T-helper 17 cell (primary cell): ENCODE measurements at regions not wholly inside any gene's neighbourhood (a gene's known extent, or its start where the extent isn't known, plus 50 kb on each side); places are given as distances from the start of the nearest gene placed in this dataset.

Experiments used
- ATAC-seq: fragments of 150-1000 bp; cut with Tn5 transposase; 2 replicates; pipeline ENCODE4 v1.10.0; 2021; ENCODE audit warnings: mild to moderate bottlenecking, moderate library complexity
- DNase-seq, 3 donors: peaks; one replicate each; pipeline versions ENCODE4 v3.0.0 to v3.0.0-alpha.2; 2020 to 2021
- H3K9me3 ChIP-seq: one replicate; pipeline ENCODE4 v1.7.0; 2013; ENCODE audit warnings: low read length, mild to moderate bottlenecking; ENCODE audit not compliant: control insufficient read depth, poor library complexity, severe bottlenecking
- H3K27ac Mint-ChIP-seq: one replicate; pipeline ENCODE4 v1.8.0; 2022; ENCODE audit warnings: mild to moderate bottlenecking, moderate library complexity, mixed read lengths
- H3K27me3 Mint-ChIP-seq: one replicate; pipeline ENCODE4 v1.8.0; 2022; ENCODE audit warnings: mixed read lengths
- H3K36me3 Mint-ChIP-seq: one replicate; pipeline ENCODE4 v1.8.0; 2022; ENCODE audit warnings: low read depth, mixed read lengths
- H3K4me1 Mint-ChIP-seq: one replicate; pipeline ENCODE4 v1.8.0; 2022; ENCODE audit warnings: mild to moderate bottlenecking, mixed read lengths
- H3K4me3 Mint-ChIP-seq: one replicate; pipeline ENCODE4 v1.8.0; 2022; ENCODE audit warnings: mild to moderate bottlenecking, moderate library complexity, mixed read lengths

DNA sequence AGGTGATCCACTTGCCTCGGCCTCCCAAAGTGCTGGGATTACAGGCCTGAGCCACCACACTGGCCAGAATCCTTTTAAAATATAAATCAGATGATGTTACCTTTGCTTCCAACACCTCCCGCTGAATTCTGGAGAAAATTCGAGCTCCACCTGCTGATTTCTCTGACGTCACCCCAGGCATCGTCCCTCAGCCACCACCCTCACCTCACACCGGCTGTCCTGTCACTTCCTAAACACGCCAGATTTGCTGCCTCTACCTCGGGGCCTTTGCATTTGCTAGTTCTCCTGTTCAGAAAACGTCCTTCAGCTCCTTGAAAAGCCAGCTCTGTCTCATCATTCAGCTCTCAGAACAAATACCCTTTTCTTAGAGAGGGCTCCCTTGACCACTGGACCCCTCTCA lies 57.9 kb downstream of the FBXO2 start:
- Mint-ChIP-seq H3K4me3 (no peak overlapping the region), H3K27ac (no peak overlapping the region), H3K27me3 (peaks cover 58% of the 10 kb centered on the region), H3K36me3 (peaks cover 5% of the 10 kb centered on the region), H3K4me1 (peaks cover 6% of the 10 kb centered on the region)
- no peaks in the 10 kb centered on the region for H3K9me3 ChIP-seq
- DNase-seq, result no peak
- no peak for ATAC-seq

DNA sequence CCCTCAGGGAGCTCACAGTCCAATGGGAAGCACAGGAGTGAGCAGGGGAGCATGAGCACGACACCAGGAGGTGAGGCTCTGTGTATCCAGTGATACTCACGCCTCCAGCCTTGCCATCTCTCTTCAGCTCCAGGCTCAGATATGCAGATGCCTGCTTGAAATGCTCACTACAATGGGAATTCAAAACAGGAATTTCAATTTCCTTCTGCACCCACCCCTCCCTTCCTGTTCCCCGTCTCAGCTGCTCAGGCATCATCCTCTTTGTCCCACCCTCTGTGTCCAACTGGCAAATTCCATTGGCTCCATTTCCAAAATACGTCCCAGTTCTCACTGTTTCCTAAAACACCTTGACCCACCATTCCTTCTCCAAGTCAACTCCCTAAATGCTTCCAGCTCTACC lies 58.9 kb downstream of the FBXO2 start:
- Mint-ChIP-seq H3K4me3 (no peak overlapping the region), H3K27ac (no peak overlapping the region), H3K36me3 (peaks cover 4% of the 10 kb centered on the region), H3K27me3 (peaks cover 57% of the 10 kb centered on the region), H3K4me1 (peaks cover 6% of the 10 kb centered on the region)
- H3K9me3 ChIP-seq, result no peaks in the 10 kb centered on the region
- DNase-seq (no peak), ATAC-seq (no peak)

DNA sequence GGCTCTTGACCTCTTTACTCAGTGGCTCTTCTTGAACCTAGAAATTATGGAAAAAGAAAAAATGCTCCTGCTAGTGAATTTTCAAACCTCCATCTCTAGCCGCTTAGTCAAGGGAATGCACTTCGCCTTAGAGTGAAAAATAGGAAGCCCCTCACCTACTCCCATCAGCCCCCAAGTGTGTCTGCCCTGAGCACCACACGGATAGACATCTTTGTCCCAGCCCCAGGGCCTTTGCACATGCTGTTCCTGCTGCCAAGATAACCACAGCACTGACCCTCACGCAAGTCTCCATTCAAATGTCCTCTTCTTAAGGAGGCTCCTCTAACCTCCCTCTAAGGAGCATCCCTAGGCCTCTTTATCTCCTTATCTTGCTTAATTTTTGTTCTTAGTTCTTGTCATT lies 59.6 kb downstream of the FBXO2 start:
- Mint-ChIP-seq H3K4me3 (no peak overlapping the region), H3K27ac (no peak overlapping the region)
- H3K9me3 ChIP-seq, result no peaks in the 10 kb centered on the region

DNA sequence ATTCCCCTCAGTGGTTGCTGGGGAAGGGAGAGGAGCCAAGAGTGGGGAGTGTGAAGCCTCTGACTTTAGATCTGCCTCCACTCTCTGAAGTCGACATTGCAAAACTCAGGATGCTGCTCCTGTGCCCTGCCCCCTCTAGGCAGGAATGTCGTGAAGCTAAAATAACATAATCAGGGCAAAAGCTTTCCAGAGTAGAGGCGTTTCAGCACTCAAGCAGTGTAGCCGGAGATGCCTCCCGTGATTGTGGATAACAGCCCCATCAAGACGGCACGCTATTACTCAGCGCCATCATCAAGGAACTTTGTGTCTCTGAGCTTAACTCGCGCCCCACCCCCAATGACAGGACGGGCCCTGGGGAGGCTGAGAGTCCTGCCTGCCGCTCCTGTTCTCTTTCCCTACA lies 60.0 kb downstream of the FBXO2 start:
- peaks cover 6% of the 10 kb centered on the region for H3K4me1 Mint-ChIP-seq
- H3K27ac Mint-ChIP-seq, result no peak overlapping the region
- no peaks in the 10 kb centered on the region for H3K9me3 ChIP-seq
- H3K36me3 Mint-ChIP-seq, result peaks cover 4% of the 10 kb centered on the region
- no peak overlapping the region for H3K4me3 Mint-ChIP-seq
- ATAC-seq (no peak), DNase-seq (no peak)
- peaks cover 56% of the 10 kb centered on the region for H3K27me3 Mint-ChIP-seq

More for the DNA sequence above, 59.6 kb downstream of the FBXO2 start:
- Mint-ChIP-seq H3K27me3 (peaks cover 57% of the 10 kb centered on the region), H3K36me3 (peaks cover 4% of the 10 kb centered on the region), H3K4me1 (peaks cover 6% of the 10 kb centered on the region)
- no peak for ATAC-seq
- DNase-seq, result no peak

GRCh38 chr1:11592752-11593151 lies 61.5 kb downstream of the FBXO2 start:
- ATAC-seq, result no peak
- H3K4me3 Mint-ChIP-seq, result no peak overlapping the region
- H3K36me3 Mint-ChIP-seq, result peaks cover 4% of the 10 kb centered on the region
- peaks cover 6% of the 10 kb centered on the region for H3K4me1 Mint-ChIP-seq
- H3K9me3 ChIP-seq, result no peaks in the 10 kb centered on the region
- H3K27me3 Mint-ChIP-seq, result peaks cover 51% of the 10 kb centered on the region
- DNase-seq, result no peak
- no peak overlapping the region for H3K27ac Mint-ChIP-seq

DNA sequence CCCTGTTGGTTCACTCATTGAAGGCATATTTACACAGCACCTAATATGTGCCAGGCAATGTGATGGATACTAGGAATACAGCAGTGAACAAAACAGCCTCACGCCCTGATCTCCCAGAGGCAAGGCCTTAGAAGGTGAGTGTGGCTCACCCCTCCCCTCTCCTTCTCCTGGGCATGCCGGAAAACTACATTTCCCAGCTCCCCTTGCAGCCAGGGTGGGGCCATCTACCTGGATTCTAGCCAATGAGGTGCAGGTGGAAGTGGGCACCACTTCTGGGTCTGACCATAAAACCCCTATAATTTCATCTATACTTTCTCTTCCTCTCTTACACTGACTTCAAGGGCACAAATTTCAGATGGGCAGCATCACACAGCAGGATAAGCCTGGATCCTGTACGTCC lies 63.8 kb downstream of the FBXO2 start:
- no peaks in the 10 kb centered on the region for H3K9me3 ChIP-seq
- H3K4me1 Mint-ChIP-seq, result peaks cover 2% of the 10 kb centered on the region
- no peak for ATAC-seq
- H3K36me3 Mint-ChIP-seq, result no peaks in the 10 kb centered on the region
- no peak overlapping the region for H3K4me3 Mint-ChIP-seq
- H3K27me3 Mint-ChIP-seq, result peaks cover 48% of the 10 kb centered on the region
- no peak overlapping the region for H3K27ac Mint-ChIP-seq
- no peak for DNase-seq
